MM.1S (cell line): ENCODE measurements at regions not wholly inside any gene's neighbourhood (a gene's known extent, or its start where the extent isn't known, plus 50 kb on each side); places are given as distances from the start of the nearest gene placed in this dataset.

Source experiments
- EZH2 ChIP-seq: fragments of 300-600 bp; sonication (generic); optimal IDR thresholded peaks from 2 replicates; pipeline ENCODE3; 2017; ENCODE audit warnings: low read depth, mild to moderate bottlenecking, antibody characterized with exemption, low read length, mixed read lengths
- EZH2phosphoT487 ChIP-seq: fragments of 300-600 bp; sonication (generic); IDR thresholded peaks from 2 replicates; pipeline ENCODE4 v1.6.1; 2018; ENCODE audit warnings: antibody characterized with exemption, low read length
- TF ChIP-seq, protein P1 (sequence below): fragments of 300-600 bp; sonication (generic); IDR thresholded peaks from 2 replicates; pipeline ENCODE4 v1.5.1; 2016; ENCODE audit warnings: antibody characterized with exemption, low read length, mixed read lengths

DNA sequence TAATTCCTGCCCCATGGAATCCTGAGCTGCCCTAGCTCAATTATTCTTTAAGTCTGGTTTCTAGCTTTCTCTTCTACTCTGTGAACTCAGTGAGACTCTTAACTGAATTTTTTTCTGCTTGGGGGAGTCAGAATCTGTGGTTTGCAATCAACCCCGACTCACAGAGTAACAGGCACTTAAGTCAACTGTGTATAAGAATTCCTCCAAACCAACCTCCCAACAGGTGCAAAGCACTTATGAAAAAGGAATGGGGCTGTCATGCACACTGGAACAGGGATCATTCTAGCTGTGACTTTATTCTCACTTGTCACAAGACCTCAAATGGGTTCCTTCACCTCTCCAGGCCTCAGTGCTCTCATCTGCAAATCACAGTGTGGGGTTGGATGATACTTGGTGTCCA lies 60.3 kb upstream of the SYT6 start:
- TF ChIP-seq, protein P1, sequence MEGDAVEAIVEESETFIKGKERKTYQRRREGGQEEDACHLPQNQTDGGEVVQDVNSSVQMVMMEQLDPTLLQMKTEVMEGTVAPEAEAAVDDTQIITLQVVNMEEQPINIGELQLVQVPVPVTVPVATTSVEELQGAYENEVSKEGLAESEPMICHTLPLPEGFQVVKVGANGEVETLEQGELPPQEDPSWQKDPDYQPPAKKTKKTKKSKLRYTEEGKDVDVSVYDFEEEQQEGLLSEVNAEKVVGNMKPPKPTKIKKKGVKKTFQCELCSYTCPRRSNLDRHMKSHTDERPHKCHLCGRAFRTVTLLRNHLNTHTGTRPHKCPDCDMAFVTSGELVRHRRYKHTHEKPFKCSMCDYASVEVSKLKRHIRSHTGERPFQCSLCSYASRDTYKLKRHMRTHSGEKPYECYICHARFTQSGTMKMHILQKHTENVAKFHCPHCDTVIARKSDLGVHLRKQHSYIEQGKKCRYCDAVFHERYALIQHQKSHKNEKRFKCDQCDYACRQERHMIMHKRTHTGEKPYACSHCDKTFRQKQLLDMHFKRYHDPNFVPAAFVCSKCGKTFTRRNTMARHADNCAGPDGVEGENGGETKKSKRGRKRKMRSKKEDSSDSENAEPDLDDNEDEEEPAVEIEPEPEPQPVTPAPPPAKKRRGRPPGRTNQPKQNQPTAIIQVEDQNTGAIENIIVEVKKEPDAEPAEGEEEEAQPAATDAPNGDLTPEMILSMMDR, result no peak
- TF ChIP-seq EZH2, result no peak
- no peak for TF ChIP-seq EZH2phosphoT487
